OCI-M1 (cell line): ENCODE measurements at regions not wholly inside any gene's neighbourhood (a gene's known extent, or its start where the extent isn't known, plus 50 kb on each side); places are given as distances from the start of the nearest gene placed in this dataset.
A peak's percentile ranks its signal among the peaks of the same experiment; 100 is the strongest.
"Not testable (repeated sequence)": the region's sequence is repeated elsewhere in the genome, so short reads cannot be mapped to it uniquely, and the experiment has no call there.

Experiments used
- DNase-seq: peaks from one replicate; lab custom pipeline; 2025; lab: John Stamatoyannopoulos, UW

GRCh38 chr4:53920116-53920515 lies 144.3 kb downstream of the CHIC2 start:
- DNase-seq = no peak

- DNase-seq = peak; percentile 49
Measured at GRCh38 chr4:53919535-53919934, 144.9 kb downstream of the CHIC2 start.

GRCh38 chr4:53917729-53918128 lies 146.7 kb downstream of the CHIC2 start:
- DNase-seq = no peak

- no peak for DNase-seq
Measured at GRCh38 chr4:53916431-53916889, 147.9 kb downstream of the CHIC2 start.

- peak; percentile 61 for DNase-seq
Measured at GRCh38 chr4:53914313-53915016, 149.9 kb downstream of the CHIC2 start.

GRCh38 chr4:53913771-53914170 lies 150.6 kb downstream of the CHIC2 start:
- DNase-seq = no peak

- no peak for DNase-seq
Measured at GRCh38 chr4:53912766-53913497, 151.5 kb downstream of the CHIC2 start.

- peak; percentile 93 for DNase-seq
Measured at GRCh38 chr4:53908661-53909078, 155.7 kb downstream of the CHIC2 start.

GRCh38 chr4:53907772-53908171 lies 156.6 kb downstream of the CHIC2 start:
- no peak for DNase-seq

GRCh38 chr4:53906606-53907190 lies 157.7 kb downstream of the CHIC2 start:
- DNase-seq = no peak

GRCh38 chr4:53905941-53906377 lies 158.4 kb downstream of the CHIC2 start:
- peak; percentile 77 for DNase-seq

GRCh38 chr4:53905276-53905940 lies 159.0 kb downstream of the CHIC2 start:
- DNase-seq = peak; percentile 75

GRCh38 chr4:53902786-53903185 lies 161.6 kb downstream of the CHIC2 start:
- no peak for DNase-seq

- no peak for DNase-seq
Measured at GRCh38 chr4:53900271-53900649, 164.1 kb downstream of the CHIC2 start.

- DNase-seq = no peak
Measured at GRCh38 chr4:53899586-53900270, 164.7 kb downstream of the CHIC2 start.

- no peak for DNase-seq
Measured at GRCh38 chr4:53895137-53895536, 169.3 kb downstream of the CHIC2 start.

GRCh38 chr4:53890461-53890860 lies 173.9 kb downstream of the CHIC2 start:
- DNase-seq = no peak

- no peak for DNase-seq
Measured at GRCh38 chr4:53889326-53890055, 174.9 kb downstream of the CHIC2 start.

- DNase-seq = no peak
Measured at GRCh38 chr4:53886090-53886489, 178.3 kb downstream of the CHIC2 start.

GRCh38 chr4:53885668-53886067 lies 178.7 kb downstream of the CHIC2 start:
- no peak for DNase-seq

- DNase-seq = not testable (repeated sequence)
Measured at GRCh38 chr4:53877096-53877495, 187.3 kb downstream of the CHIC2 start.
